Neutrophil (primary cell): ENCODE measurements at regions not wholly inside any gene's neighbourhood (a gene's known extent, or its start where the extent isn't known, plus 50 kb on each side); places are given as distances from the start of the nearest gene placed in this dataset.

ENCODE experiments used
- H3K27ac ChIP-seq: fragments of 200-600 bp; sonication (generic); 2 replicates; pipeline ENCODE4 v1.5.1; 2016; ENCODE audit warnings: mild to moderate bottlenecking, moderate library complexity
- H3K27me3 ChIP-seq: fragments of 200-600 bp; sonication (generic); 2 replicates; pipeline ENCODE4 v1.6.0; 2016; ENCODE audit warnings: mild to moderate bottlenecking
- H3K36me3 ChIP-seq: fragments of 200-600 bp; sonication (generic); 2 replicates; pipeline ENCODE4 v1.5.1; 2017
- H3K4me1 ChIP-seq, 2 experiments: fragments of 200-600 bp in 1 of 2; sonication (generic) in 1 of 2; 1 replicate in 1 of 2; 2 replicates in 1 of 2; pipeline versions ENCODE4 v1.5.1 to v1.6.1; 2013 to 2016; ENCODE audit warnings: low read depth in 1 of 2, low read length in 1 of 2, mild to moderate bottlenecking in 1 of 2, moderate library complexity in 1 of 2; ENCODE audit not compliant: control insufficient read depth in 1 of 2, insufficient read depth in 1 of 2
- H3K4me3 ChIP-seq, 2 experiments: fragments of 200-600 bp in 1 of 2; sonication (generic) in 1 of 2; 1 replicate in 1 of 2; 2 replicates in 1 of 2; pipeline ENCODE4 v1.5.1; 2013 to 2016; ENCODE audit warnings: low read depth in 1 of 2, low read length in 1 of 2, mild to moderate bottlenecking in 1 of 2, moderate library complexity in 1 of 2
- H3K9me3 ChIP-seq: fragments of 200-600 bp; sonication (generic); 2 replicates; pipeline ENCODE4 v1.5.1; 2016
- TF ChIP-seq, protein P1 (sequence below): fragments of 200-600 bp; sonication (generic); IDR thresholded peaks from 2 replicates; pipeline ENCODE4 v1.5.1; 2016; ENCODE audit warnings: antibody characterized with exemption

DNA sequence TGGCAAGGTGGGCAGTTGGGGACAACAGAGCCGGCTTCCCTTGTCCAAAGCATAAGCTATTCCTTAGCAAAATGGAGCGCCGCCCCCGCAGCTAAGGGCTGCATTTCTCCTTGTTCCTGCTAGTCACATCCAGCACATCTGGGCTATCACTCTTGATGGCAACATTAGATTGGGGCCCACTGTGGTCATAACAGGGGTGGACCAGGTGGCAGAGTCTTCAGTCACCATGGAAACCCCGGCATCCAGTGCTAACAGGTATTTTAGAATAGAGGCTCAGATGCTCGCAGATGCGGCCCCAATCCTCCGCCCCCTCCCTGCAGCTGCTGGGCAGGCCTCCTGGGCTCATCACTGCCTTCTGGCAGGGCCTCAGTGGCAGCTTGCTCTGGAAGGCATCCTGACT lies 125.9 kb downstream of the GPCPD1 start:
- H3K9me3 ChIP-seq, result no peaks in the 10 kb centered on the region
- H3K4me1 ChIP-seq, result no peaks in the 10 kb centered on the region
- no peak overlapping the region for H3K27ac ChIP-seq
- no peak overlapping the region for H3K4me3 ChIP-seq
- peaks cover 34% of the 10 kb centered on the region for H3K27me3 ChIP-seq
- H3K36me3 ChIP-seq, result no peaks in the 10 kb centered on the region
- TF ChIP-seq, protein P1, sequence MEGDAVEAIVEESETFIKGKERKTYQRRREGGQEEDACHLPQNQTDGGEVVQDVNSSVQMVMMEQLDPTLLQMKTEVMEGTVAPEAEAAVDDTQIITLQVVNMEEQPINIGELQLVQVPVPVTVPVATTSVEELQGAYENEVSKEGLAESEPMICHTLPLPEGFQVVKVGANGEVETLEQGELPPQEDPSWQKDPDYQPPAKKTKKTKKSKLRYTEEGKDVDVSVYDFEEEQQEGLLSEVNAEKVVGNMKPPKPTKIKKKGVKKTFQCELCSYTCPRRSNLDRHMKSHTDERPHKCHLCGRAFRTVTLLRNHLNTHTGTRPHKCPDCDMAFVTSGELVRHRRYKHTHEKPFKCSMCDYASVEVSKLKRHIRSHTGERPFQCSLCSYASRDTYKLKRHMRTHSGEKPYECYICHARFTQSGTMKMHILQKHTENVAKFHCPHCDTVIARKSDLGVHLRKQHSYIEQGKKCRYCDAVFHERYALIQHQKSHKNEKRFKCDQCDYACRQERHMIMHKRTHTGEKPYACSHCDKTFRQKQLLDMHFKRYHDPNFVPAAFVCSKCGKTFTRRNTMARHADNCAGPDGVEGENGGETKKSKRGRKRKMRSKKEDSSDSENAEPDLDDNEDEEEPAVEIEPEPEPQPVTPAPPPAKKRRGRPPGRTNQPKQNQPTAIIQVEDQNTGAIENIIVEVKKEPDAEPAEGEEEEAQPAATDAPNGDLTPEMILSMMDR, result no peak

DNA sequence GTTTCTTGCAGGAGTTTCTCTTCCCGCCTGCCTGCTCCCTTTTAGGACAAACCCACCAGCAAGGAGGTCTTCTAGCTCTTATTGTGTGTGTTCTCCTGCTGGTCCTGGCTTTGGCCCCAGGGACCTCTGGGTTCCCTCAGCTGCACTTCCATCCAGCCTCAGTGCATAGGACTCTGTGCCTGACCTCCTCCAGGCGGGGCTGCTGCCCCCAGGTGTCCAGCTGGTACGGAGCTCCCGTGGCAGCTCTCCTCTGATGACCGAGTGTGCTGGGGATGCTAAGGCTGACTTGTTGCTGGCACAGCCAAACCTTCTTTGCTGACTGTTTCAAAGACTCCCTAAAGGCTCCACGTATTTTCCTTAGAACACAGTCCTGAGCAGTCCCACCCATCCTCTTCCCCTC lies 126.5 kb downstream of the GPCPD1 start:
- H3K9me3 ChIP-seq, result no peaks in the 10 kb centered on the region
- peaks cover 28% of the 10 kb centered on the region for H3K27me3 ChIP-seq
- TF ChIP-seq, protein P1, result no peak

DNA sequence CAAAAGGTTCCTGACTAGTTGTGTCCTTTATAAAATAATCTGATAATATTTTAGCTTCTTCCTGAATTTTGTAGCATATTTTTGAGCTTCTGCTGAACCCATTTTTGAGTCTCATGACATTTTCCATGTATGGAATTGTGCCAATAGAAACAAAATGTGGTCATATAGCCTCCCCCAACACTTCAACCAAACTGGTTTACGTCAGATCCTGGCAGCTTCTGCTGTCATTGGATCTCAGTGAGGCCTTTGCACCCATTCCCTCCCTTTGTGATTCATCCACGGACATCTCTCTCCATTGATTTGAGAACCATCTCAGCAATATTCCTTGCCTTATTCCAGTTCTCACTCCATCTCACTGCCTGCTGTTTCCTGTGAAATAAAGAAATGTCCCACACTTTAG lies 128.0 kb downstream of the GPCPD1 start:
- Histone ChIP-seq H3K4me1 (no peaks in the 10 kb centered on the region), H3K9me3 (no peaks in the 10 kb centered on the region), H3K27ac (no peak overlapping the region), H3K27me3 (peaks cover 13% of the 10 kb centered on the region), H3K4me3 (no peak overlapping the region), H3K36me3 (no peaks in the 10 kb centered on the region)
- TF ChIP-seq, protein P1, result no peak

More for the DNA sequence above, 126.5 kb downstream of the GPCPD1 start:
- Histone ChIP-seq H3K4me3 (no peak overlapping the region), H3K4me1 (no peaks in the 10 kb centered on the region), H3K27ac (no peak overlapping the region), H3K36me3 (no peaks in the 10 kb centered on the region)

DNA sequence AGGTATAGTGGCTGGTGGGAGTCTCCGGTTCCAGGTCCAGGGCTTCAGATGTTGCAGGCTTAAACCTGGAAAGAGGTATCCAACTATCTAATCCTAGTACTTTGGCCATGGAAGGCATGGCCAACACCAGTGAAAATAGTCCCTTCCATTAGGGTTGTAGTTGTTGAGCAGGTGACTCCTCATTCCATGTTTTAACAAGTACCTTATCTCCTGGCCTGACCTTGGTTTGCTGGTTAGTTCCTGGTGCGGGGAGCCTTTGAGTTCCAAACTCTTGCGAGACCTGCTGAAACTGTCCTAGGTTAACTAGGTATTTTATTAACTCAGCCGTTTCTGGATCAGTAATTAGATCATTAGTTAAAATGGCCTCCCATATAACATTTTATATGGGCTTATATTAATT lies 128.9 kb downstream of the GPCPD1 start:
- no peak overlapping the region for H3K27ac ChIP-seq
- no peaks in the 10 kb centered on the region for H3K9me3 ChIP-seq

DNA sequence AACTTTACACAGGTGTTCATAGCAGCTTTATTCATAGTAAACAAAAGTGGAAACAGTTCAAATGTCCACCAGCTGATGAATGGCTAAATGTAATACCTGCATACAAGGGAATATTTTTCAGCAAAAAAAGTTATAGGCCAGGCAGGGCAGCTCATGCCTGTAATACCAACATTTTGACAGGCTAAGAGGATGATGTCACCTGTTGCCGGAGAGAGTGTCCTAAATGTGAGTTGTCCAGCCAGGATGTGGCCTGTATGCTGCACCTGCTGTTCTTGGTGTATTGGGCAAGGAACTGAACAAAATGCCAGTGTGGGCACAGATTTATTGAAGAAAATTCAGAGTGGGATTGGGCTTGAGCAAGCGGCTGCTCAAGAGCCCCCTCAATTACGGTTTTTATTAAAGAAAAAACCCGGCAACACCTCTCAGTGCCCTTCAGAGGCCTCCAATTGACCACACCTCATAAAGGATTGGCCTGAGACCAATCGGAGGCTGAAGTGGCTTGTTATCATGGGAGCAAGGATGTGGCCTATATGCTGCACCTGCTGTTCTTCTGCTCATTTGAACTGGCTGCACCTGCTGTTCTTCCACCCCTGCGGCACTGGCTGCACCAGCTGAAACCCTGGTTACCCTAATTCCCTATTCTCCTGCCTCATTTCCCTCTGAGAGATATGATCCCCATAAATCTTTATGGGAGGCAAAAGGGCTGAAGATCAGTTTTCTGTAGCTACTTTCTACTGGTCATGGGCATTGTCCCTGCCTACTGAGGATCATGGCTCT lies 129.8 kb downstream of the GPCPD1 start:
- Histone ChIP-seq H3K9me3 (no peaks in the 10 kb centered on the region), H3K4me1 (no peaks in the 10 kb centered on the region), H3K4me3 (no peak overlapping the region), H3K27ac (no peak overlapping the region), H3K36me3 (no peaks in the 10 kb centered on the region), H3K27me3 (no peaks in the 10 kb centered on the region)
- TF ChIP-seq, protein P1, result no peak

More for the DNA sequence above, 128.9 kb downstream of the GPCPD1 start:
- Histone ChIP-seq H3K4me3 (no peak overlapping the region), H3K4me1 (no peaks in the 10 kb centered on the region), H3K36me3 (no peaks in the 10 kb centered on the region), H3K27me3 (peaks cover 3% of the 10 kb centered on the region)
- TF ChIP-seq, protein P1, result no peak
